ENCODE measurements at regions not wholly inside any gene's neighbourhood (a gene's known extent, or its start where the extent isn't known, plus 50 kb on each side); places are given as distances from the start of the nearest gene placed in this dataset.

- TF ChIP-seq ZNF462 (CRISPR knock-in tag; IDR thresholded peaks at IDR 0.05) (no peak), POLR2AphosphoS5 (IDR thresholded peaks at IDR 0.05; ENCODE audit: low read depth) (no peak), ZNF114 (CRISPR knock-in tag; IDR thresholded peaks at IDR 0.05) (no peak), EZH2phosphoT487 (IDR thresholded peaks at IDR 0.05; ENCODE audit: unreplicated experiment) (no peak), EZH2 (IDR thresholded peaks at IDR 0.05; ENCODE audit: low read depth, unreplicated experiment) (no peak)
Observed at GRCh38 chr10:130435961-130436360, 299.8 kb downstream of the GLRX3 start (continued).

GRCh38 chr10:130438861-130439260 is 302.7 kb downstream of the GLRX3 start:
- H3K4me1 ChIP-seq (ENCODE audit: insufficient read depth) = no peaks in the 10 kb centered on the region
- H3F3A ChIP-seq (replicated peaks; ENCODE audit: low read depth) = no peaks in the 10 kb centered on the region
- H4K20me1 ChIP-seq (replicated peaks; ENCODE audit: insufficient read depth) = no peaks in the 10 kb centered on the region
- TF ChIP-seq EZH2 (IDR thresholded peaks at IDR 0.05; ENCODE audit: low read depth, unreplicated experiment) = no peak
- TF ChIP-seq ETS1 (IDR thresholded peaks at IDR 0.05) = no peak
- TF ChIP-seq STAT1 (IDR thresholded peaks at IDR 0.05; ENCODE audit: unreplicated experiment) = no peak
- TF ChIP-seq JUNB (IDR thresholded peaks at IDR 0.05; ENCODE audit: unreplicated experiment) = no peak
- Mint-ChIP-seq H3K4me1 (no peaks in the 10 kb centered on the region), H3K36me3 (ENCODE audit: low read depth) (peaks cover 67% of the 10 kb centered on the region), H3K27ac (no peak overlapping the region), H3K27me3 (ENCODE audit: insufficient read depth, low read depth, poor library complexity) (peaks cover 11% of the 10 kb centered on the region), H3K4me3 (no peak overlapping the region), H3K9me3 (peaks cover 99% of the 10 kb centered on the region)
- no peak for ATAC-seq
- no peaks in the 10 kb centered on the region for H3K36me3 ChIP-seq (ENCODE audit: insufficient read depth)
- no peaks in the 10 kb centered on the region for H3K27me3 ChIP-seq (ENCODE audit: insufficient read depth)
- no peaks in the 10 kb centered on the region for H3K79me2 ChIP-seq (replicated peaks; ENCODE audit: insufficient read depth)
- H2AFZ ChIP-seq = no peak overlapping the region
- no peaks in the 10 kb centered on the region for H3K9me2 ChIP-seq (ENCODE audit: insufficient read depth)
- no peak overlapping the region for H3K4me3 ChIP-seq
- H3K4me2 ChIP-seq = no peak overlapping the region
- no peak overlapping the region for H3K27ac ChIP-seq (ENCODE audit: low read depth)
- no peak for DNase-seq (ENCODE audit: low spot score)

Measured in GM23338 (cell line).